ENCODE measurements at regions not wholly inside any gene's neighbourhood (a gene's known extent, or its start where the extent isn't known, plus 50 kb on each side); places are given as distances from the start of the nearest gene placed in this dataset.
A peak's percentile ranks its signal among the peaks of the same experiment; 100 is the strongest.

GRCh38 chr7:8365499-8366110 lies 67.8 kb upstream of the NXPH1 start:
- peak in 2 of 4 donors; percentile 24 to 37 for TF ChIP-seq CTCF (IDR thresholded peaks at IDR 0.05)
- TF ChIP-seq POLR2A (IDR thresholded peaks at IDR 0.05) = no peak

All from right lobe of liver (tissue), 4 donors.